ENCODE measurements at regions not wholly inside any gene's neighbourhood (a gene's known extent, or its start where the extent isn't known, plus 50 kb on each side); places are given as distances from the start of the nearest gene placed in this dataset.
A peak's percentile ranks its signal among the peaks of the same experiment; 100 is the strongest.
"Not testable (repeated sequence)": the region's sequence is repeated elsewhere in the genome, so short reads cannot be mapped to it uniquely, and the experiment has no call there.

GRCh38 chr3:8273479-8273878 lies 228.1 kb upstream of the LMCD1 start:
- no peak for DNase-seq

GRCh38 chr3:8276056-8276455 lies 225.6 kb upstream of the LMCD1 start:
- DNase-seq: no peak

GRCh38 chr3:8276506-8276905 lies 225.1 kb upstream of the LMCD1 start:
- no peak for DNase-seq

DNA sequence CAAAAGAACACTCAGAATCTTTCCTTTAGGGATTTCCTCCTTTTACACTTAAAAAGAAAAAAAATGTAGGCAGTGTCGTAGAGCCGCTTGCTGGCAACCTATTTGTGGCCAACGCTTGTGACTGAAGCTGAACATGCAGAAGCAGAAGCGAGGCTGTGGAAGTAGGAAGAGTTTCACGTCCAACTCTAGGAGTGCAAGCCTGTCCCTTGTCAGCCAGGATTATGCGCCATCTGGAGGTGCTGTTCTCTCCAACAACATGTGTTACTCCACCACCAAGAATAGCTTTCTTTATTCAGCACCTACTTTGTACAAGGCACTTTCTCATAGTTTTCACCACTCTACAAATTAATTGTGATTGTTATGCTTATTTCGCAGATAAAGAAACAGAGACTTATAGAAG lies 223.2 kb upstream of the LMCD1 start:
- DNase-seq: no peak

- no peak for DNase-seq
These were observed 222.1 kb upstream of the LMCD1 start for GRCh38 chr3:8279476-8279875.

DNA sequence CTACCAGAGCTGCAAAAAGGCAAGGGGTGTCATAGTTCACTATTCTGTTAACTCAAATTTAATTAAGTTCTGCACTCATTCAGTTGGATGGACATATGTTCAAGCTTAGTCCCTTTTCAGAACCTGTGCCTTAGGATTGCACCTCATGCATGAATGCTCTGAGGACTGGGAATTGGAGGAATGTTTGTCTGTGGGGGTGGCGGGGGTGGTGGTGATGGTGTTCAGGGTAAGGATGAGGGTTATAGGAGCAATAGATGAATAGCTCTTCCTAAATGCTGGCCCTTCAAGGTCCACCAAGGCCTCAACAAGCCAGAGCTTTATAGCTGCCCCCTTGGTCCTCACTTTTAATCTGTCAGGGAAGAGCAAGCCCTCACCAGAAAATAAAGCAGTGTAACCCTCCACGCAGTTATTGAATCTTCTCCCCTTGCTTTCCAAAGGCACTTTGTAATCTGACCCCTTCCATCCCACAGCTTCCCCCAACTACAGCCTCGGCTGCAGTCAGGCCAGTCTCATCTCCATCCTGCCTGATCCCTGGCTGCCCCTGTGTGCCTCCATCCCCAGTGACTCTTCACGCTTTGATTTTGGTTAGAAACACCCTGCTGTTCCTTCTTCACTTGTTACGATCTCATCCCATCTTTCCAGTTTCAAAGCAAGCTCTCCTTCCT lies 221.6 kb upstream of the LMCD1 start:
- no peak for DNase-seq

GRCh38 chr3:8282541-8283165 lies 219.0 kb upstream of the LMCD1 start:
- no peak for DNase-seq

DNA sequence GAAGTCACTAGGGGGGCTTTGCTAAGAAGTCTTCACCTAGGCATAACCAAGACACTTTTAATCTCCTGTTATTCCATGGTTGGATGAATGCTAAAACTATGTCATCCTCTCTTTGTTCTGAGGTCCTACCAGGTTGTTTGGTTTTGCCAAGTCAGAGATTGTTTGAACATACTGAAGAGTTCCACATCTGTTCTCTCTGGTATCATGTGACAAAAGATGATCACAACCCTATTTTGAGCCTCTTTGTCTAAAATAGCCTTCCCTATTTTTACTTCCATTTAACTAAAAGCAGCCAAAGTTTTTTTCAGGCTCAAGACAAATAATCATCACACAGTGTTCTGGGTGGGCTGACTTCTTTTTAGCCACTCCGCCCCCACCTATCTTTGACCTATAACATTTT lies 218.4 kb upstream of the LMCD1 start:
- DNase-seq: no peak

GRCh38 chr3:8286086-8286485 lies 215.5 kb upstream of the LMCD1 start:
- DNase-seq: no peak

DNA sequence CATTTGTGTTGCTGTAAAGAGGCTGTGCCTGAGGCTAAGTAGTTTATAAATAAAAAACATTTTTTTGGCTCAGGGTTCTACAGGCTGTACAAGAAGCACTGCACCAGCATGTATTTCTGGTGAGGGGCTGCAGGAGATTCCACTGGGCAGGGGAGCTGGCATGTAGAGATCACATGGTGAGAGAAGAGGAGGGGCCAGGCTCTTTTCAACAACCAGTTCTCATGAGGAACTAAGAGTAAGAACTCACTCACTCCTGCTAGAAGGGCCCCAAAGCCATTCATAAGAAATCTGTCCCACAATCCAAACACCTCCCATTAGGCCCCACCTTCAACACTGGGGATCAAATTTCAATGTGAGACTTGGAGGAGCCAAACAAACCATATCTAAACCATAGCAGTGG lies 214.9 kb upstream of the LMCD1 start:
- no peak for DNase-seq

- no peak for DNase-seq
These were observed 211.0 kb upstream of the LMCD1 start for GRCh38 chr3:8290611-8291010.

DNA sequence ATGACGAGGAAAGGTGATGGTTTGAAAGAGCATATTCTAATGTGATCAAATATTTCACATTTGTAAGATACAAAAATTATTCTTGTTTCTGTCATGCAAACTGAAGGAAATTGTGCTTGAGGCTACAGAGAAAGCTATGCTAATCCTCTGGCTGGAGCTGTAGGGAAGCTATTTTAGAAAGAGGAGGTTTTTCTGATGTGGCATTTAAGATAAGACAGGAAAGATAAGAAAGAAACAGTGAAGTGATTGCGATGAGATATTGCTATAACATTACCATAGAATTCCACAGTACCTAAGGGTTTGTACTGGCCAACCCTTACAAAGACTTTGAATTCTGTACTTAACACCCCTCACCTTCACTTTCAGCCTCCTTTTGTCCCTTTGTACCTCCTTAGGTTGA lies 205.2 kb upstream of the LMCD1 start:
- no peak for DNase-seq

DNA sequence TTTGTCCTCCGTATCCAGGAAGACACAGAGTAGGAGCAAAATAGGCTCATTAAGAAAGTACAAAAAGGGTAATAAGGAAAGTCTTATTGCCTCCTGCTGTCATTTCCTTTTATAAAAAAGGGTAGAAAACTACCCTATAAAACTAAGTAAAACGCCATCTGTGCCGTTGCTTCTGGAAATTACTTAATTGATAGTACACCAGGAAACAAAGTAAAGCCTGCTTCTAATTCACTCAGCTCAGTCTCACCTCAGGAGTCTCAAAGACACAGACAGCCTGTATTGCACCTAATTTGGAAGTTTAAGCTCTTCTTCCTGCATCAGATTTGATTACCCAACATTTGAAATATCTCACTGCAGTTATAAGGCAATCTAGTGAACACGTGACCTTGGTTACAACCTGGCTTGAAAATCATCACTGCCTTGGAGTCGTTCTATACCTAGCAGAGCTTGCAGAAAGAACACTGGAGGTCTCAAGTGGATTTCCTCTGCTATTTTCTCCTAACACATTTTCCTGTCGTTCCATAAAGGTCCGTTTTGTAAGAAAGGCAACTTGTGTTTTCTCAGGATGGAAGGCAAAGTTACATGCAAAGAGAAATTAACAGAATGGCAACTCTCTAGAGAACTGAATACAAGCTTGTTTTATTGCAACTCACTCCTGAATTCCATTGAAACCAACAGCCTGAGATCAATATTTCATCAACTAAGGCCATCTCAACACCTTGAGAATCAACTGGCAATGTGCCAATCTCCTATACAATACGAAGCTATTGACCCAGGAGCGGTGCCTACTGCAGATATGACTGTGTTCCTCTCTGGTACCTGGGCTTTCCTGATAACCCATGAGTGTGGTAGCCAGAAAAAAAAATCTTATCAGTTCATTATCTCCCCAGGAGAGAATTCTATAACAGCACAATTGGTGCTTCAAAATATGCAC lies 203.3 kb upstream of the LMCD1 start:
- no peak for DNase-seq

GRCh38 chr3:8301977-8302735 lies 199.5 kb upstream of the LMCD1 start:
- DNase-seq: peak; percentile 28

DNA sequence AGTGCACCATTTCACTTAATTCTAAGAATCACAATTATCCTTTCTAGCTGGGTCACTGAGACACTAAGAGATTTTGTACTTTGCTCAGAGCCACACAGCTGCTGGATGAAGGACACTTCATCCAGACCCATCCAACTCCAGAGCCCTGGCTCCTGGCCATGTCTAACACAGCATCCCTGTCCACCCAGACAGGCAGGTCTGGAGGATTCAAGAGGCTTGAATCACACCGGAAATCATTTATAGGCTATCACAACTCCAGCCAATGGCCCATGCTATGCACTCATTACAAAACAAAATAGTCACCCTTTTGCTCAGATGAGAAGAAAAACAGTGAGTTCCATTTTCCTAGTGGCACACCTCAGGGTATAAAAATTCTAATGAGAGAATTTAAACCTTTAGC lies 198.2 kb upstream of the LMCD1 start:
- peak; percentile 43 for DNase-seq

DNA sequence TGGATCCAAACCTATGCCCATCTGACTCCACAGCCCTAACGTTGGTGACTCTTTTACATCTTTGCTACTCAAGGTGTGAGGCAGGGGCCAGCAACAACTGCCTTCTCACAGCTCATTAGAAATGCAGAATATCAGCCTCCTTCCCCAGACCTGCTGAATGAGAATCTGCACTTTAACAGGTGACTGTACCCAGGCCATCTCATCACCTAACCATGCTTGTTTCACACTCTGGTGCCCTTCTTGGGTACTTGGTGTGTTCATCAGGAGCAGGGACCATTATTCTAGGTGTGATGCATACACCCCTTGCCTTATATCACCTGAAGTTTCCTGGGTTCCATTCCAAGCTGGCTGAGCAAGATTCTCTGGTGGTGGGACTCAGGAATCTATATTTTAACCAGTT lies 196.3 kb upstream of the LMCD1 start:
- no peak for DNase-seq

DNA sequence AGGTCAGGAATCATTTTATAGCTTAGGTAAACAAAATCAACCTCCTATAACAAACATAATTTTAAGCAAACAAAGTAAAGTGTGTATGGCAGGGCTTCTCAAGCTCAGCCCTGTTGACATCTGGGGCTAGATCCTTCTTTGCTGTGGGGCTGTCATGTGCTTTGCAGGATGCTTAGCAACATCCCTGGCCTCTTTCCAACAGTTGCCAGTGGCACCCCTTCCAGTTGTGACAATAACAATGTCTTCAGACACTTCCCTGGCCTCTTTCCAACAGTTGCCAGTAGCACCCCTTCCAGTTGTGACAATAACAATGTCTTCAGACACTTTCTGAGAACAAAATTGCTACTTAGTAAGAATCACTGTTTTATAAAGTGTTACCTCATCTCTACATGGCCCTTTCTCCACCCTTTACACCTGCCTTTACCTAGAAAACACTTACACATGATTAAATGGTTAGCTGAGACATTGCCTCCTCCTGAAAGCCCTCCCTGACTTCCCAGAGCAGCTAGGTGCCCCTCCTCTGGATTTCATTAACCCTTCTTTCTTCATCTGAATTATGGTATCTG lies 194.0 kb upstream of the LMCD1 start:
- DNase-seq: no peak

GRCh38 chr3:8311321-8311720 lies 190.3 kb upstream of the LMCD1 start:
- DNase-seq: no peak

DNA sequence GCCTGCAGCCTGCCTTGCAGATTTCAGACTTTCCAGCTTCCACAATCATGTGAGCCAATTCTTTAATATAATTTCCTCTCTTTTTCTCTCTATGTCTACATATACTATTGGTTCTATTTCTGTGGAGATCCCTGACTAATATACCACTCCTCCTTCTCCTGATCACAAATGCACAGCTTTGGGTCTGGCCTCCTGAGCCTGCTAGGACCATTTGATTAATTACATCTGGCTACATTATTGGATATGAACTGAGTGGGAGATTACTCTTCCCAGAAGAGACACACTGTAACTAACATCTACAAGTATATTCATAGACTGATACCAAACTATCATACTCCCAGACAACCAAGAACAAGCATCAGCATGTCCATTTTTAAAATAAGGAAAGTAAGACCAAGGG lies 188.9 kb upstream of the LMCD1 start:
- DNase-seq: no peak

GRCh38 chr3:8313560-8314267 lies 187.9 kb upstream of the LMCD1 start:
- DNase-seq: no peak

DNA sequence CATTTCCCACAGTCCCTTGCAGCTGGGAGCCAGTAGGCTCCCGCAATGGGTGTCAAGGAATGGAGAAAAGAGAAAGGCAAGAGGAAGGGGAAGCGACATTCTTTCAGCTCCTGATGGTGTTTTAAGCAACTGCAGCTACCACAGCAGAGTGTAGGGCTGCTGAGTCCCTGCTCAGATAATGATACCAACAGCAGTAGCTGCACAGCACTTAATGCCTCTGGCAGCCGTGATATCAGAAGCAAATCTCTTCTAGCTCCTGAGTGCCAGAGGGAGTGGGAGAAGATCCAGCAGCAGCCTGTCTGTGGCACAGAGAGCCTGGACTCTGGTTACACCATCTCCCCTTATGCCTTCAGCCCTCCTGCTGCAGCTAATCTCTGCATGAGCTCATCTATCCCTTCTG lies 186.1 kb upstream of the LMCD1 start:
- not testable (repeated sequence) for DNase-seq

All from SHP77 treated with DMSO at 0.1 percent for 48 hours (cell line).